HepG2 (cell line): ENCODE measurements at regions not wholly inside any gene's neighbourhood (a gene's known extent, or its start where the extent isn't known, plus 50 kb on each side); places are given as distances from the start of the nearest gene placed in this dataset.

Experiments used
- ATAC-seq: fragments of 200-7000 bp; cut with Tn5 transposase; 3 replicates; pipeline ENCODE4 v1.9.1; 2020; ENCODE audit warnings: mild to moderate bottlenecking, moderate library complexity
- BruUV-seq: library from RNA; stranded (reverse); fragments of 400-500 nt; replicated peaks from 2 replicates; lab custom pipeline; 2021; lab: Mats Ljungman, UMichigan
- CTCF ChIA-PET: fragments of 300-600 bp; formaldehyde crosslinking; extraction: SDS; loops from one replicate; lab custom pipeline; 2021; ENCODE audit warnings: low total read pairs, inconsistent platforms, low intra/inter-chr PET ratio; lab: Yijun Ruan, JAX
- POLR2A ChIA-PET: fragments of 350-600 bp; sonication (Branson Sonifier 250); formaldehyde crosslinking; loops from one replicate; lab custom pipeline; 2020; ENCODE audit warnings: antibody characterized with exemption, inconsistent platforms; lab: Yijun Ruan, JAX
- DNase-seq: peaks from one replicate; pipeline ENCODE4 v3.0.0-alpha.2; 2015; ENCODE audit warnings: low spot score
- FAIRE-seq: peaks from 3 replicates; lab custom pipeline; 2011; peaks lifted over from hg19 to GRCh38; lab: Jason Lieb, UNC
- H2AFZ ChIP-seq: one replicate; pipeline ENCODE4 v1.6.1; 2011; ENCODE audit warnings: low read length, inconsistent platforms
- H3K27ac ChIP-seq: fragments of 300-600 bp; 3 replicates; pipeline ENCODE4 v1.8.0; 2011; ENCODE audit warnings: mixed run types, mild to moderate bottlenecking, mixed read lengths, low read length, inconsistent platforms; ENCODE audit not compliant: insufficient read depth; ENCODE audit errors: extremely low read length
- H3K27me3 ChIP-seq, 2 experiments: fragments of 200-600 bp in 1 of 2; 2 replicates in 1 of 2; 3 replicates in 1 of 2; pipeline versions ENCODE4 v1.6.0 to v1.8.0; 2011; ENCODE audit warnings: low read length in 2 of 2, mild to moderate bottlenecking in 2 of 2, moderate library complexity in 2 of 2, inconsistent platforms in 1 of 2; ENCODE audit not compliant: insufficient read depth in 2 of 2, control insufficient read depth in 1 of 2
- H3K36me3 ChIP-seq, 2 experiments: fragments of 200-600 bp in 1 of 2; replicated peaks in 1 of 2; 2 replicates in 1 of 2; 3 replicates in 1 of 2; pipeline versions ENCODE4 v1.5.1 to v1.8.0; 2011; ENCODE audit warnings: low read length in 2 of 2, inconsistent platforms in 1 of 2; ENCODE audit not compliant: insufficient read depth in 2 of 2, control insufficient read depth in 1 of 2
- H3K4me1 ChIP-seq: 2 replicates; pipeline ENCODE4 v1.5.1; 2012; ENCODE audit warnings: low read length, inconsistent platforms; ENCODE audit not compliant: insufficient read depth
- H3K4me2 ChIP-seq: 2 replicates; pipeline ENCODE4 v1.6.0; 2011; ENCODE audit warnings: low read depth, low read length, inconsistent platforms
- H3K4me3 ChIP-seq, 3 experiments: fragments of 200-600 bp in 1 of 3; sonication (generic), shearing (Covaris generic) in 1 of 3; replicated peaks in 1 of 3; 2 replicates each; pipeline ENCODE4 v1.5.1; 2011 to 2016; ENCODE audit warnings: low read length in 3 of 3, inconsistent platforms in 2 of 3, low read depth in 2 of 3, mild to moderate bottlenecking in 2 of 3, control low read depth in 1 of 3, mixed read lengths in 1 of 3; ENCODE audit not compliant: insufficient read depth in 1 of 3
- H3K79me2 ChIP-seq: one replicate; pipeline ENCODE4 v1.6.1; 2011; ENCODE audit warnings: low read length, inconsistent platforms; ENCODE audit not compliant: insufficient read depth
- H3K9ac ChIP-seq: 2 replicates; pipeline ENCODE4 v1.6.0; 2011; ENCODE audit warnings: mild to moderate bottlenecking, low read depth, low read length, inconsistent platforms; ENCODE audit not compliant: insufficient read depth
- H3K9me3 ChIP-seq: 2 replicates; pipeline ENCODE4 v1.5.1; 2012; ENCODE audit warnings: mild to moderate bottlenecking, low read length
- H4K20me1 ChIP-seq: 2 replicates; pipeline ENCODE4 v1.6.0; 2011; ENCODE audit warnings: inconsistent platforms, mild to moderate bottlenecking, low read length, moderate library complexity; ENCODE audit not compliant: insufficient read depth
- ARHGAP35 ChIP-seq: sonication (generic); formaldehyde crosslinking; IDR thresholded peaks from 2 replicates; pipeline ENCODE4 v1.9.0; 2022; ENCODE audit warnings: mild to moderate bottlenecking, inconsistent platforms, moderate library complexity, missing genetic modification reagents, borderline replicate concordance
- DMAP1 ChIP-seq: IDR thresholded peaks from 2 replicates; pipeline ENCODE4 v1.6.1; 2016
- HOXA9 ChIP-seq: sonication (generic); formaldehyde crosslinking; IDR thresholded peaks from 2 replicates; pipeline ENCODE4 v1.8.1; 2022; ENCODE audit warnings: missing genetic modification reagents, mild to moderate bottlenecking, moderate library complexity, borderline replicate concordance
- KLF15 ChIP-seq: sonication (generic); formaldehyde crosslinking; IDR thresholded peaks from 2 replicates; pipeline ENCODE4 v1.8.1; 2023; ENCODE audit warnings: borderline replicate concordance, mild to moderate bottlenecking, inconsistent platforms, missing genetic modification reagents, mixed read lengths
- NFRKB ChIP-seq: fragments of 450-650 bp; IDR thresholded peaks from 2 replicates; pipeline ENCODE4 v1.6.1; 2017
- RARG ChIP-seq: sonication (generic); formaldehyde crosslinking; IDR thresholded peaks from 2 replicates; pipeline ENCODE4 v1.4.0; 2020; ENCODE audit warnings: low read depth, mild to moderate bottlenecking, missing genetic modification reagents
- SMAD9 ChIP-seq: sonication (generic); formaldehyde crosslinking; IDR thresholded peaks from 2 replicates; pipeline ENCODE4 v1.5.1; 2020; ENCODE audit warnings: mild to moderate bottlenecking, missing genetic modification reagents
- ZBTB3 ChIP-seq: sonication (generic); formaldehyde crosslinking; IDR thresholded peaks from 2 replicates; pipeline ENCODE4 v1.4.0; 2020; ENCODE audit warnings: low read depth, mild to moderate bottlenecking, moderate library complexity, missing genetic modification reagents, borderline replicate concordance
- ZFP62 ChIP-seq: sonication (generic); formaldehyde crosslinking; IDR thresholded peaks from 2 replicates; pipeline ENCODE4 v1.4.0; 2020; ENCODE audit warnings: missing genetic modification reagents
- ZNF20 ChIP-seq: sonication (generic); formaldehyde crosslinking; IDR thresholded peaks from 2 replicates; pipeline ENCODE4 v1.4.0; 2020; ENCODE audit warnings: mild to moderate bottlenecking, moderate library complexity, missing genetic modification reagents
- ZNF34 ChIP-seq: sonication (generic); formaldehyde crosslinking; IDR thresholded peaks from 2 replicates; pipeline ENCODE4 v1.4.0; 2020; ENCODE audit warnings: mild to moderate bottlenecking, missing genetic modification reagents, borderline replicate concordance
- ZNF75D ChIP-seq: sonication (generic); formaldehyde crosslinking; IDR thresholded peaks from 2 replicates; pipeline ENCODE4 v1.8.1; 2023; ENCODE audit warnings: missing genetic modification reagents, mild to moderate bottlenecking, borderline replicate concordance
- WGBS: methylation state at CpG from one replicate; pipeline ENCODE4 v1.1.6; 2017; ENCODE audit warnings: low lambda C conversion rate; 5-methylcytosine and 5-hydroxymethylcytosine counted together
- in situ Hi-C: cut with HindIII; loops from 2 replicates; pipeline ENCODE4 v1.10.0; 2017; ENCODE audit warnings: low pct_unique_long_range_greater_than_20kb; ENCODE audit not compliant: extremely low pct_ligation_motif_present
- intact Hi-C: fragments of 100-400 bp; cut with micrococcal nuclease; formaldehyde crosslinking; loops from one replicate; pipeline ENCODE4 v1.10.0; 2022; ENCODE audit not compliant: unreplicated experiment
- TF ChIP-seq, protein P1 (sequence below), 2 experiments: IDR thresholded peaks; 2 replicates each; pipeline ENCODE4 v1.6.1; 2011 to 2012; ENCODE audit warnings: low read length in 2 of 2, borderline replicate concordance in 1 of 2, low read depth in 1 of 2, mild to moderate bottlenecking in 1 of 2, moderate library complexity in 1 of 2
- TF ChIP-seq, protein P2 (sequence below): IDR thresholded peaks from 2 replicates; pipeline ENCODE4 v1.6.1; 2016; ENCODE audit warnings: low read depth

DNA sequence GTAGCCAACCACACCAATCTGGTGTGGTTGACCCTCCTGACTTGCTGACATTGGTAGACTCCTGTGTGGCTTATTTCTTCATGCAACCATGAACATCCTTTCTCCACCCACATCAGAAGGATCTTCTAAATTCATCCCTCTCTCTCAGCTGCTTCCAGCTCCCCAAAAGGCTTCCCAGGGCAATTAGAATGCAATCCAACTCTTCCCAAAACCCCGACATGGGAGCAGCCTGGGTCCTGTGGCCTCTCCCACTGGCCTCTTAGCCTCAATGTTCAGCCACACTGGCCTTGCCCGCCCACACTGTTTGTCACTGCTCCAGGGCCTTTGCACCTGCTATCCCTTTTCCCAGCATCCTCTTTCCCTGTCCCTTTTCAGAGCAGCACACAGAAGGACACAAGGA is 199.8 kb upstream of the SGCG start:
- TF ChIP-seq HOXA9 (no peak), SMAD9 (CRISPR knock-in tag) (no peak), ZFP62 (CRISPR knock-in tag) (no peak), ZNF20 (no peak), KLF15 (CRISPR knock-in tag) (no peak), NFRKB (no peak)
- Histone ChIP-seq H3K9me3 (peaks cover 14% of the 10 kb centered on the region), H4K20me1 (no peaks in the 10 kb centered on the region), H3K27ac (no peak overlapping the region), H3K36me3 (no peaks in the 10 kb centered on the region), H3K79me2 (no peaks in the 10 kb centered on the region), H3K4me3 (no peak overlapping the region), H2AFZ (no peak overlapping the region), H3K9ac (no peak overlapping the region), H3K4me2 (no peak overlapping the region), H3K27me3 (0 out of 5 replicates have a peak, but pooled peaks cover 0 to 5% of the 10 kb centered on the region in 2 experiments), H3K4me1 (no peaks in the 10 kb centered on the region)
- ATAC-seq: no peak
- DNase-seq: no peak
- no TSS peak for BruUV-seq
- 0% methylated on average over 2 of the region's 2 CpGs for WGBS
- intact Hi-C loops (no loop called here), in situ Hi-C loops (no loop called here)
- CTCF ChIA-PET: no interaction called here
- POLR2A ChIA-PET: no interaction called here
- no peak for FAIRE-seq

- DNase-seq: no peak
- no peak for FAIRE-seq
- Histone ChIP-seq H3K79me2 (no peaks in the 10 kb centered on the region), H4K20me1 (no peaks in the 10 kb centered on the region), H3K27me3 (no peaks in the 10 kb centered on the region), H2AFZ (no peak overlapping the region), H3K4me2 (no peak overlapping the region), H3K9me3 (no peaks in the 10 kb centered on the region), H3K27ac (no peak overlapping the region), H3K9ac (no peak overlapping the region), H3K4me3 (no peak overlapping the region), H3K4me1 (no peaks in the 10 kb centered on the region), H3K36me3 (no peaks in the 10 kb centered on the region)
- BruUV-seq: no TSS peak
- WGBS: 0% methylated on average over 1 of the region's 1 CpG
- in situ Hi-C loops (no loop called here), intact Hi-C loops (no loop called here)
- POLR2A ChIA-PET: no interaction called here
- no peak for ATAC-seq
- CTCF ChIA-PET: no interaction called here
- TF ChIP-seq RARG (CRISPR knock-in tag) (no peak), DMAP1 (CRISPR knock-in tag) (no peak), ZNF34 (CRISPR knock-in tag) (no peak), ARHGAP35 (CRISPR knock-in tag) (no peak), ZBTB3 (CRISPR knock-in tag) (no peak), ZNF75D (no peak)
- TF ChIP-seq, protein P1, sequence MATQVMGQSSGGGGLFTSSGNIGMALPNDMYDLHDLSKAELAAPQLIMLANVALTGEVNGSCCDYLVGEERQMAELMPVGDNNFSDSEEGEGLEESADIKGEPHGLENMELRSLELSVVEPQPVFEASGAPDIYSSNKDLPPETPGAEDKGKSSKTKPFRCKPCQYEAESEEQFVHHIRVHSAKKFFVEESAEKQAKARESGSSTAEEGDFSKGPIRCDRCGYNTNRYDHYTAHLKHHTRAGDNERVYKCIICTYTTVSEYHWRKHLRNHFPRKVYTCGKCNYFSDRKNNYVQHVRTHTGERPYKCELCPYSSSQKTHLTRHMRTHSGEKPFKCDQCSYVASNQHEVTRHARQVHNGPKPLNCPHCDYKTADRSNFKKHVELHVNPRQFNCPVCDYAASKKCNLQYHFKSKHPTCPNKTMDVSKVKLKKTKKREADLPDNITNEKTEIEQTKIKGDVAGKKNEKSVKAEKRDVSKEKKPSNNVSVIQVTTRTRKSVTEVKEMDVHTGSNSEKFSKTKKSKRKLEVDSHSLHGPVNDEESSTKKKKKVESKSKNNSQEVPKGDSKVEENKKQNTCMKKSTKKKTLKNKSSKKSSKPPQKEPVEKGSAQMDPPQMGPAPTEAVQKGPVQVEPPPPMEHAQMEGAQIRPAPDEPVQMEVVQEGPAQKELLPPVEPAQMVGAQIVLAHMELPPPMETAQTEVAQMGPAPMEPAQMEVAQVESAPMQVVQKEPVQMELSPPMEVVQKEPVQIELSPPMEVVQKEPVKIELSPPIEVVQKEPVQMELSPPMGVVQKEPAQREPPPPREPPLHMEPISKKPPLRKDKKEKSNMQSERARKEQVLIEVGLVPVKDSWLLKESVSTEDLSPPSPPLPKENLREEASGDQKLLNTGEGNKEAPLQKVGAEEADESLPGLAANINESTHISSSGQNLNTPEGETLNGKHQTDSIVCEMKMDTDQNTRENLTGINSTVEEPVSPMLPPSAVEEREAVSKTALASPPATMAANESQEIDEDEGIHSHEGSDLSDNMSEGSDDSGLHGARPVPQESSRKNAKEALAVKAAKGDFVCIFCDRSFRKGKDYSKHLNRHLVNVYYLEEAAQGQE (IDR thresholded peaks at IDR 0.05; ENCODE audit: borderline replicate concordance in 1 of 2, low read depth in 1 of 2, low read length in 2 of 2): no peak
- TF ChIP-seq, protein P2, sequence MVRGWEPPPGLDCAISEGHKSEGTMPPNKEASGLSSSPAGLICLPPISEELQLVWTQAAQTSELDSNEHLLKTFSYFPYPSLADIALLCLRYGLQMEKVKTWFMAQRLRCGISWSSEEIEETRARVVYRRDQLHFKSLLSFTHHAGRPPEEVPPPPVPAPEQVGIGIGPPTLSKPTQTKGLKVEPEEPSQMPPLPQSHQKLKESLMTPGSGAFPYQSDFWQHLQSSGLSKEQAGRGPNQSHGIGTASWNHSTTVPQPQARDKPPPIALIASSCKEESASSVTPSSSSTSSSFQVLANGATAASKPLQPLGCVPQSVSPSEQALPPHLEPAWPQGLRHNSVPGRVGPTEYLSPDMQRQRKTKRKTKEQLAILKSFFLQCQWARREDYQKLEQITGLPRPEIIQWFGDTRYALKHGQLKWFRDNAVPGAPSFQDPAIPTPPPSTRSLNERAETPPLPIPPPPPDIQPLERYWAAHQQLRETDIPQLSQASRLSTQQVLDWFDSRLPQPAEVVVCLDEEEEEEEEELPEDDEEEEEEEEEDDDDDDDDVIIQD: no peak
Measured at GRCh38 chr13:22993148-22993547, 187.6 kb upstream of the SGCG start.
